ENCODE measurements at regions not wholly inside any gene's neighbourhood (a gene's known extent, or its start where the extent isn't known, plus 50 kb on each side); places are given as distances from the start of the nearest gene placed in this dataset.

- Histone ChIP-seq H3K4me3 (no peak overlapping the region), H3K36me3 (no peaks in the 10 kb centered on the region), H3K9me3 (no peaks in the 10 kb centered on the region), H3K27ac (no peak overlapping the region), H3K27me3 (replicated peaks; ENCODE audit: insufficient read depth) (no peaks in the 10 kb centered on the region), H3K4me1 (replicated peaks) (no peaks in the 10 kb centered on the region)
- WGBS, result 91% methylated on average over 5 of the region's 5 CpGs
- DNase-seq (ENCODE audit: low spot score), result no peak
- intact Hi-C loops (cut with DNase I), result no loop called here
- TF ChIP-seq CTCF (IDR thresholded peaks at IDR 0.05), result no peak
- TF ChIP-seq POLR2AphosphoS5 (IDR thresholded peaks at IDR 0.05), result no peak
- TF ChIP-seq POLR2A (IDR thresholded peaks at IDR 0.05), result no peak
Measured at GRCh38 chr9:119933191-119933590, 564.0 kb upstream of the BRINP1 start.

GRCh38 chr9:119924736-119925135, 555.5 kb upstream of the BRINP1 start:
- Histone ChIP-seq H3K9me3 (no peaks in the 10 kb centered on the region), H3K27ac (no peak overlapping the region), H3K27me3 (replicated peaks; ENCODE audit: insufficient read depth) (no peaks in the 10 kb centered on the region), H3K4me1 (replicated peaks) (no peaks in the 10 kb centered on the region), H3K4me3 (no peak overlapping the region), H3K36me3 (no peaks in the 10 kb centered on the region)
- DNase-seq (ENCODE audit: low spot score), result no peak
- TF ChIP-seq POLR2A (IDR thresholded peaks at IDR 0.05), result no peak
- no peak for TF ChIP-seq POLR2AphosphoS5 (IDR thresholded peaks at IDR 0.05)
- no peak for TF ChIP-seq CTCF (IDR thresholded peaks at IDR 0.05)
- intact Hi-C loops (cut with DNase I), result no loop called here
- 87% methylated on average over 4 of the region's 4 CpGs for WGBS

- Histone ChIP-seq H3K27ac (no peak overlapping the region), H3K4me1 (replicated peaks) (no peaks in the 10 kb centered on the region), H3K36me3 (no peaks in the 10 kb centered on the region), H3K4me3 (no peak overlapping the region), H3K9me3 (no peaks in the 10 kb centered on the region), H3K27me3 (replicated peaks; ENCODE audit: insufficient read depth) (no peaks in the 10 kb centered on the region)
- WGBS, result 91% methylated on average over 5 of the region's 5 CpGs
- TF ChIP-seq POLR2A (IDR thresholded peaks at IDR 0.05) (no peak), POLR2AphosphoS5 (IDR thresholded peaks at IDR 0.05) (no peak), CTCF (IDR thresholded peaks at IDR 0.05) (no peak)
- intact Hi-C loops (cut with DNase I), result no loop called here
- DNase-seq (ENCODE audit: low spot score), result no peak
Measured at GRCh38 chr9:119917175-119917574, 547.9 kb upstream of the BRINP1 start.

GRCh38 chr9:119907056-119907455, 537.8 kb upstream of the BRINP1 start:
- H3K4me3 ChIP-seq, result no peak overlapping the region
- no peaks in the 10 kb centered on the region for H3K4me1 ChIP-seq (replicated peaks)
- no peak for DNase-seq (ENCODE audit: low spot score)
- no peak for TF ChIP-seq CTCF (IDR thresholded peaks at IDR 0.05)
- no peak for TF ChIP-seq POLR2AphosphoS5 (IDR thresholded peaks at IDR 0.05)
- no peak for TF ChIP-seq POLR2A (IDR thresholded peaks at IDR 0.05)
- intact Hi-C loops (cut with DNase I), result no loop called here
- H3K36me3 ChIP-seq, result no peaks in the 10 kb centered on the region
- WGBS, result 77% methylated on average over 1 of the region's 1 CpG
- H3K27ac ChIP-seq, result no peak overlapping the region
- H3K9me3 ChIP-seq, result no peaks in the 10 kb centered on the region
- no peaks in the 10 kb centered on the region for H3K27me3 ChIP-seq (replicated peaks; ENCODE audit: insufficient read depth)

- Histone ChIP-seq H3K27me3 (replicated peaks; ENCODE audit: insufficient read depth) (no peaks in the 10 kb centered on the region), H3K4me1 (replicated peaks) (no peaks in the 10 kb centered on the region), H3K27ac (no peak overlapping the region), H3K36me3 (no peaks in the 10 kb centered on the region), H3K9me3 (no peaks in the 10 kb centered on the region), H3K4me3 (no peak overlapping the region)
- no peak for TF ChIP-seq POLR2AphosphoS5 (IDR thresholded peaks at IDR 0.05)
- TF ChIP-seq CTCF (IDR thresholded peaks at IDR 0.05), result no peak
- no peak for TF ChIP-seq POLR2A (IDR thresholded peaks at IDR 0.05)
- intact Hi-C loops (cut with DNase I), result no loop called here
- 55% methylated on average over 1 of the region's 1 CpG for WGBS
- no peak for DNase-seq (ENCODE audit: low spot score)
Measured at GRCh38 chr9:119905724-119906123, 536.5 kb upstream of the BRINP1 start.
